NCI-H446 (cell line): ENCODE measurements at regions not wholly inside any gene's neighbourhood (a gene's known extent, or its start where the extent isn't known, plus 50 kb on each side); places are given as distances from the start of the nearest gene placed in this dataset.
"Not testable (repeated sequence)": the region's sequence is repeated elsewhere in the genome, so short reads cannot be mapped to it uniquely, and the experiment has no call there.

Experiments used
- DNase-seq, 2 experiments: peaks; one replicate each; lab custom pipeline; 2025; lab: John Stamatoyannopoulos, UW

GRCh38 chr2:129011466-129012061 lies 692.9 kb upstream of the HS6ST1 start:
- DNase-seq = no peak

- DNase-seq = no peak
Observed at GRCh38 chr2:129014432-129014831, 695.8 kb upstream of the HS6ST1 start.

GRCh38 chr2:129015397-129016285 lies 697.0 kb upstream of the HS6ST1 start:
- DNase-seq = no peak

- DNase-seq = no peak
Observed at GRCh38 chr2:129016972-129017371, 698.3 kb upstream of the HS6ST1 start.

GRCh38 chr2:129024796-129025195 lies 706.1 kb upstream of the HS6ST1 start:
- DNase-seq = no peak

- DNase-seq = no peak
Observed at GRCh38 chr2:129035992-129036391, 717.3 kb upstream of the HS6ST1 start.

- not testable (repeated sequence) for DNase-seq
Observed at GRCh38 chr2:129043677-129044076, 725.0 kb upstream of the HS6ST1 start.

GRCh38 chr2:129046475-129046874 lies 727.8 kb upstream of the HS6ST1 start:
- not testable (repeated sequence) for DNase-seq

GRCh38 chr2:129050101-129050500 lies 731.4 kb upstream of the HS6ST1 start:
- no peak for DNase-seq

GRCh38 chr2:129055242-129055641 lies 736.6 kb upstream of the HS6ST1 start:
- DNase-seq = no peak

GRCh38 chr2:129055824-129056223 lies 737.2 kb upstream of the HS6ST1 start:
- no peak for DNase-seq

- DNase-seq = no peak
Observed at GRCh38 chr2:129056309-129056958, 737.8 kb upstream of the HS6ST1 start.

GRCh38 chr2:129056959-129057317 lies 738.3 kb upstream of the HS6ST1 start:
- no peak for DNase-seq

- DNase-seq = no peak
Observed at GRCh38 chr2:129058981-129059380, 740.3 kb upstream of the HS6ST1 start.

GRCh38 chr2:129059476-129059875 lies 740.8 kb upstream of the HS6ST1 start:
- DNase-seq = no peak

GRCh38 chr2:129061069-129061768 lies 742.6 kb upstream of the HS6ST1 start:
- no peak for DNase-seq

- DNase-seq = no peak
Observed at GRCh38 chr2:129061769-129062121, 743.1 kb upstream of the HS6ST1 start.

GRCh38 chr2:129062146-129062912 lies 743.7 kb upstream of the HS6ST1 start:
- DNase-seq = no peak

- no peak for DNase-seq
Observed at GRCh38 chr2:129067070-129067469, 748.4 kb upstream of the HS6ST1 start.

- DNase-seq = no peak
Observed at GRCh38 chr2:129067953-129068352, 749.3 kb upstream of the HS6ST1 start.

GRCh38 chr2:129068543-129068942 lies 749.9 kb upstream of the HS6ST1 start:
- DNase-seq = no peak
